ENCODE measurements at regions not wholly inside any gene's neighbourhood (a gene's known extent, or its start where the extent isn't known, plus 50 kb on each side); places are given as distances from the start of the nearest gene placed in this dataset.

GRCh38 chr13:112158961-112159360, 92.0 kb downstream of the SOX1 start:
- Histone ChIP-seq H2AFZ (ENCODE audit: low read depth, low read length) (no peak overlapping the region), H3K4me2 (ENCODE audit: low read length) (no peak overlapping the region), H3K4me3 (ENCODE audit: low read length) (no peak overlapping the region), H3K27ac (ENCODE audit: low read length) (no peak overlapping the region), H3K27me3 (ENCODE audit: insufficient read depth, low read depth, low read length) (no peaks in the 10 kb centered on the region), H3K79me2 (replicated peaks; ENCODE audit: insufficient read depth, low read length) (peaks cover 2% of the 10 kb centered on the region), H3F3A (ENCODE audit: insufficient read depth, low read length, poor library complexity, severe bottlenecking) (peaks cover 7% of the 10 kb centered on the region), H3K36me3 (ENCODE audit: insufficient read depth, low read length) (no peaks in the 10 kb centered on the region), H3K9me3 (ENCODE audit: low read length) (no peaks in the 10 kb centered on the region), H3K9ac (ENCODE audit: low read length) (no peak overlapping the region), H4K20me1 (ENCODE audit: insufficient read depth) (no peaks in the 10 kb centered on the region), H3K9me2 (ENCODE audit: insufficient read depth, low read length) (no peaks in the 10 kb centered on the region)
- no peak for TF ChIP-seq REST (IDR thresholded peaks at IDR 0.05; ENCODE audit: borderline replicate concordance)
- TF ChIP-seq EZH2 (IDR thresholded peaks at IDR 0.05; ENCODE audit: borderline replicate concordance, insufficient read depth, low read length, poor library complexity, severe bottlenecking), result no peak
- no peak for TF ChIP-seq SMC3 (conservative IDR thresholded peaks at IDR 0.05; ENCODE audit: poor library complexity)
- no peak for TF ChIP-seq RAD21 (conservative IDR thresholded peaks at IDR 0.05)
- no peak for TF ChIP-seq CTCF (IDR thresholded peaks at IDR 0.05; ENCODE audit: poor library complexity, severe bottlenecking)
- TF ChIP-seq POLR2AphosphoS5 (IDR thresholded peaks at IDR 0.05), result no peak
- no peak for TF ChIP-seq EP300 (conservative IDR thresholded peaks at IDR 0.05; ENCODE audit: poor library complexity, severe bottlenecking)
- TF ChIP-seq MXI1 (conservative IDR thresholded peaks at IDR 0.05; ENCODE audit: poor library complexity, severe bottlenecking), result no peak
- no peak for TF ChIP-seq TAF1 (IDR thresholded peaks at IDR 0.05; ENCODE audit: low read depth)

GRCh38 chr13:112159575-112160547, 92.9 kb downstream of the SOX1 start:
- Histone ChIP-seq H3K4me2 (ENCODE audit: low read length) (no peak overlapping the region), H3K27ac (ENCODE audit: low read length) (no peak overlapping the region), H3K36me3 (ENCODE audit: insufficient read depth, low read length) (no peaks in the 10 kb centered on the region), H3K79me2 (replicated peaks; ENCODE audit: insufficient read depth, low read length) (peaks cover 2% of the 10 kb centered on the region), H4K20me1 (ENCODE audit: insufficient read depth) (no peaks in the 10 kb centered on the region), H3K9me2 (ENCODE audit: insufficient read depth, low read length) (no peaks in the 10 kb centered on the region), H2AFZ (ENCODE audit: low read depth, low read length) (no peak overlapping the region), H3K9ac (ENCODE audit: low read length) (no peak overlapping the region), H3K4me3 (ENCODE audit: low read length) (no peak overlapping the region), H3K9me3 (ENCODE audit: low read length) (no peaks in the 10 kb centered on the region), H3F3A (ENCODE audit: insufficient read depth, low read length, poor library complexity, severe bottlenecking) (peaks cover 7% of the 10 kb centered on the region), H3K27me3 (ENCODE audit: insufficient read depth, low read depth, low read length) (no peaks in the 10 kb centered on the region)
- TF ChIP-seq TAF1 (IDR thresholded peaks at IDR 0.05; ENCODE audit: low read depth), result no peak
- TF ChIP-seq REST (IDR thresholded peaks at IDR 0.05; ENCODE audit: borderline replicate concordance), result no peak
- no peak for TF ChIP-seq POLR2AphosphoS5 (IDR thresholded peaks at IDR 0.05)
- TF ChIP-seq MXI1 (conservative IDR thresholded peaks at IDR 0.05; ENCODE audit: poor library complexity, severe bottlenecking), result no peak
- no peak for TF ChIP-seq SMC3 (conservative IDR thresholded peaks at IDR 0.05; ENCODE audit: poor library complexity)
- TF ChIP-seq EP300 (conservative IDR thresholded peaks at IDR 0.05; ENCODE audit: poor library complexity, severe bottlenecking), result no peak
- no peak for TF ChIP-seq EZH2 (IDR thresholded peaks at IDR 0.05; ENCODE audit: borderline replicate concordance, insufficient read depth, low read length, poor library complexity, severe bottlenecking)
- no peak for TF ChIP-seq RAD21 (conservative IDR thresholded peaks at IDR 0.05)
- no peak for TF ChIP-seq CTCF (IDR thresholded peaks at IDR 0.05; ENCODE audit: poor library complexity, severe bottlenecking)

Data from neural cell (in vitro differentiated cells).